Liver (tissue), 8 donors: ENCODE measurements at regions not wholly inside any gene's neighbourhood (a gene's known extent, or its start where the extent isn't known, plus 50 kb on each side); places are given as distances from the start of the nearest gene placed in this dataset.

ENCODE experiments used
- DNase-seq: peaks from one replicate; pipeline ENCODE4 v3.0.0-alpha.2; 2017; ENCODE audit warnings: low spot score
- H3K27ac ChIP-seq, 2 donors: one replicate each; pipeline ENCODE4 v1.7.0; 2013; ENCODE audit warnings: inconsistent platforms in 2 of 2, low read length in 2 of 2, control low read depth in 1 of 2, low read depth in 1 of 2, mild to moderate bottlenecking in 1 of 2
- H3K27me3 ChIP-seq, 4 donors: one replicate each; pipeline versions ENCODE4 v1.6.1 to v1.7.0; 2013; ENCODE audit warnings: low read length in 3 of 4, inconsistent platforms in 1 of 4, mild to moderate bottlenecking in 1 of 4, moderate library complexity in 1 of 4; ENCODE audit not compliant: control insufficient read depth in 4 of 4, insufficient read depth in 4 of 4
- H3K36me3 ChIP-seq, 4 donors: one replicate each; pipeline versions ENCODE4 v1.6.1 to v1.7.0; 2013; ENCODE audit warnings: low read length in 3 of 4, mild to moderate bottlenecking in 3 of 4, low read depth in 1 of 4, moderate library complexity in 1 of 4; ENCODE audit not compliant: control insufficient read depth in 4 of 4, insufficient read depth in 3 of 4
- H3K4me1 ChIP-seq, 4 donors: one replicate each; pipeline versions ENCODE4 v1.6.1 to v1.7.0; 2013; ENCODE audit warnings: low read length in 3 of 4, mild to moderate bottlenecking in 3 of 4, moderate library complexity in 1 of 4; ENCODE audit not compliant: control insufficient read depth in 4 of 4, insufficient read depth in 4 of 4
- H3K4me3 ChIP-seq, 3 donors: one replicate each; pipeline versions ENCODE4 v1.6.1 to v1.7.0; 2013; ENCODE audit warnings: low read length in 3 of 3, control low read depth in 1 of 3, low read depth in 1 of 3, mild to moderate bottlenecking in 1 of 3
- H3K9ac ChIP-seq, 2 donors: one replicate each; pipeline ENCODE4 v1.7.0; 2013; ENCODE audit warnings: low read length in 2 of 2, mild to moderate bottlenecking in 2 of 2, moderate library complexity in 2 of 2, control low read depth in 1 of 2, low read depth in 1 of 2
- H3K9me3 ChIP-seq, 4 donors: one replicate each; pipeline versions ENCODE4 v1.6.1 to v1.7.0; 2013; ENCODE audit warnings: low read length in 3 of 4; ENCODE audit not compliant: control insufficient read depth in 4 of 4
- FOXA1 ChIP-seq: IDR thresholded peaks from 2 replicates; pipeline ENCODE4 v1.6.1; 2016; ENCODE audit warnings: antibody characterized with exemption
- FOXA2 ChIP-seq: IDR thresholded peaks from 2 replicates; pipeline ENCODE4 v1.6.1; 2016; ENCODE audit warnings: antibody characterized with exemption
- GABPA ChIP-seq, 2 donors: IDR thresholded peaks in 1 of 2; conservative IDR thresholded peaks in 1 of 2; 2 replicates each; pipeline ENCODE4 v1.6.1; 2016; ENCODE audit warnings: antibody characterized with exemption in 2 of 2, mild to moderate bottlenecking in 1 of 2, moderate library complexity in 1 of 2
- HNF4A ChIP-seq, 2 donors: conservative IDR thresholded peaks; 2 replicates each; pipeline ENCODE4 v1.6.1; 2016; ENCODE audit warnings: antibody characterized with exemption in 2 of 2, mild to moderate bottlenecking in 2 of 2
- HNF4G ChIP-seq: IDR thresholded peaks from 2 replicates; pipeline ENCODE4 v1.6.1; 2016; ENCODE audit warnings: antibody characterized with exemption
- JUND ChIP-seq, 2 donors: IDR thresholded peaks; 2 replicates each; pipeline ENCODE4 v1.6.1; 2016; ENCODE audit warnings: antibody characterized with exemption in 2 of 2
- RAD21 ChIP-seq, 2 donors: IDR thresholded peaks; 2 replicates each; pipeline ENCODE4 v1.6.1; 2016; ENCODE audit warnings: antibody characterized with exemption in 2 of 2, mild to moderate bottlenecking in 2 of 2
- REST ChIP-seq: IDR thresholded peaks from 2 replicates; pipeline ENCODE4 v1.6.1; 2016; ENCODE audit warnings: antibody characterized with exemption, mild to moderate bottlenecking
- RXRA ChIP-seq, 2 donors: IDR thresholded peaks; 2 replicates each; pipeline ENCODE4 v1.6.1; 2017 to 2018; ENCODE audit warnings: antibody characterized with exemption in 2 of 2, mild to moderate bottlenecking in 1 of 2
- SP1 ChIP-seq: IDR thresholded peaks from 2 replicates; pipeline ENCODE4 v1.6.1; 2018; ENCODE audit warnings: antibody characterized with exemption, mild to moderate bottlenecking
- TAF1 ChIP-seq: conservative IDR thresholded peaks from 2 replicates; pipeline ENCODE4 v1.6.1; 2016; ENCODE audit warnings: antibody characterized with exemption, mild to moderate bottlenecking
- YY1 ChIP-seq: IDR thresholded peaks from 2 replicates; pipeline ENCODE4 v1.6.1; 2016; ENCODE audit warnings: antibody characterized with exemption, mild to moderate bottlenecking
- ZBTB33 ChIP-seq: IDR thresholded peaks from 2 replicates; pipeline ENCODE4 v1.6.1; 2016; ENCODE audit warnings: antibody characterized with exemption
- WGBS: extraction: QIAGEN DNeasy Blood & Tissue Kit; methylation state at CpG from one replicate; pipeline ENCODE4 v1.1.7; 2013; 5-methylcytosine and 5-hydroxymethylcytosine counted together
- TF ChIP-seq, protein P1 (sequence below): IDR thresholded peaks from 2 replicates; pipeline ENCODE4 v1.6.1; 2016; ENCODE audit warnings: antibody characterized with exemption
- TF ChIP-seq, protein P2 (sequence below): fragments of 150-350 bp; IDR thresholded peaks from 2 replicates; pipeline ENCODE4 v1.5.1; 2017; ENCODE audit warnings: improper control_type of control experiment, low read depth, low read length; ENCODE audit not compliant: missing input control
- TF ChIP-seq, protein P3 (sequence below): IDR thresholded peaks from 2 replicates; pipeline ENCODE4 v1.6.1; 2016; ENCODE audit warnings: antibody characterized with exemption
- donor health status: healthy.
- donor health status: healthy.
- donor health status: healthy.
- donor health status: healthy.
- donor health status: healthy.

- 76% methylated on average over 6 of the region's 6 CpGs for WGBS
- no peaks in the 10 kb centered on the region for H3K36me3 ChIP-seq
- H3K27ac ChIP-seq, result no peak overlapping the region
- DNase-seq, result no peak
- no peaks in the 10 kb centered on the region for H3K27me3 ChIP-seq
- H3K9me3 ChIP-seq, result no peaks in the 10 kb centered on the region
- no peak overlapping the region for H3K9ac ChIP-seq
- TF ChIP-seq RAD21 (IDR thresholded peaks at IDR 0.05) (no peak), SP1 (no peak), ZBTB33 (no peak), TAF1 (no peak), GABPA (IDR thresholded peaks at IDR 0.05 in 1 of 2, conservative IDR thresholded peaks at IDR 0.05 in 1 of 2) (no peak), REST (no peak), FOXA1 (no peak), YY1 (no peak), JUND (IDR thresholded peaks at IDR 0.05) (no peak)
- TF ChIP-seq, protein P1, sequence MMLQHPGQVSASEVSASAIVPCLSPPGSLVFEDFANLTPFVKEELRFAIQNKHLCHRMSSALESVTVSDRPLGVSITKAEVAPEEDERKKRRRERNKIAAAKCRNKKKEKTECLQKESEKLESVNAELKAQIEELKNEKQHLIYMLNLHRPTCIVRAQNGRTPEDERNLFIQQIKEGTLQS, result no peak
- TF ChIP-seq, protein P2, sequence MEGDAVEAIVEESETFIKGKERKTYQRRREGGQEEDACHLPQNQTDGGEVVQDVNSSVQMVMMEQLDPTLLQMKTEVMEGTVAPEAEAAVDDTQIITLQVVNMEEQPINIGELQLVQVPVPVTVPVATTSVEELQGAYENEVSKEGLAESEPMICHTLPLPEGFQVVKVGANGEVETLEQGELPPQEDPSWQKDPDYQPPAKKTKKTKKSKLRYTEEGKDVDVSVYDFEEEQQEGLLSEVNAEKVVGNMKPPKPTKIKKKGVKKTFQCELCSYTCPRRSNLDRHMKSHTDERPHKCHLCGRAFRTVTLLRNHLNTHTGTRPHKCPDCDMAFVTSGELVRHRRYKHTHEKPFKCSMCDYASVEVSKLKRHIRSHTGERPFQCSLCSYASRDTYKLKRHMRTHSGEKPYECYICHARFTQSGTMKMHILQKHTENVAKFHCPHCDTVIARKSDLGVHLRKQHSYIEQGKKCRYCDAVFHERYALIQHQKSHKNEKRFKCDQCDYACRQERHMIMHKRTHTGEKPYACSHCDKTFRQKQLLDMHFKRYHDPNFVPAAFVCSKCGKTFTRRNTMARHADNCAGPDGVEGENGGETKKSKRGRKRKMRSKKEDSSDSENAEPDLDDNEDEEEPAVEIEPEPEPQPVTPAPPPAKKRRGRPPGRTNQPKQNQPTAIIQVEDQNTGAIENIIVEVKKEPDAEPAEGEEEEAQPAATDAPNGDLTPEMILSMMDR, result no peak
- TF ChIP-seq, protein P3, sequence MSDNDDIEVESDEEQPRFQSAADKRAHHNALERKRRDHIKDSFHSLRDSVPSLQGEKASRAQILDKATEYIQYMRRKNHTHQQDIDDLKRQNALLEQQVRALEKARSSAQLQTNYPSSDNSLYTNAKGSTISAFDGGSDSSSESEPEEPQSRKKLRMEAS, result no peak
- H3K4me1 ChIP-seq, result no peaks in the 10 kb centered on the region
- no peak overlapping the region for H3K4me3 ChIP-seq
Observed at GRCh38 chr5:52504584-52505240, 283.0 kb upstream of the ITGA1 start.

DNA sequence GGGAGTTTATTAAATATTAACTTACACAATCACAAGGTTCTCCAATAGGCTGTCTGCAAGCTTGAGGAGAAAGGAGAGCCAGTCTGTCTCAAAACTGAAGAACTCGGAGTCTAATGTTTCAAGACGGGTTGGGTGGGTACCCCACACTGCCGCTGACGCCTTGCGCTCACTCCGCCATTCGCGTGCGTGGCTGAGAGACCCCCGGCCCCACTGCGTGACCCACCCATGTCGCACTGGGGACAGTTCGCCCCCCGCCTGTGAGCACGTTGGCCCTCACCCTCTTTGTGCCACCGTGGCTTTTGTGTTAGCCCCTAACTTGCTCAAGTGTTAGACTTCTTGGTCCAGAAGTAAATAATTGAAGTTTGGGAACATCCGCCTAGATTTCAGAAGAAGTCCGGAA, 270.0 kb upstream of the ITGA1 start:
- TF ChIP-seq, protein P2, result no peak
- TF ChIP-seq FOXA2 (no peak), TAF1 (no peak), REST (no peak), RXRA (IDR thresholded peaks at IDR 0.05) (no peak), HNF4A (conservative IDR thresholded peaks at IDR 0.05) (no peak), HNF4G (no peak), FOXA1 (no peak)
- TF ChIP-seq, protein P1, result no peak
- Histone ChIP-seq H3K4me1 (no peaks in the 10 kb centered on the region), H3K4me3 (no peak overlapping the region), H3K36me3 (no peaks in the 10 kb centered on the region), H3K27me3 (no peaks in the 10 kb centered on the region), H3K9ac (no peak overlapping the region), H3K9me3 (peaks cover 0 to 2% (median 0%) of the 10 kb centered on the region in 4 donors), H3K27ac (no peak overlapping the region)
- no peak for DNase-seq
- 93% methylated on average over 18 of the region's 18 CpGs for WGBS
